ENCODE measurements at regions not wholly inside any gene's neighbourhood (a gene's known extent, or its start where the extent isn't known, plus 50 kb on each side); places are given as distances from the start of the nearest gene placed in this dataset.
A peak's percentile ranks its signal among the peaks of the same experiment; 100 is the strongest.

GRCh38 chr14:71618716-71619115, 313.5 kb upstream of the RGS6 start:
- 88 to 100% methylated on average over 3 to 4 of the region's 5 CpGs for WGBS, 2 experiments (ENCODE audit: insufficient coverage in 2 of 2)
- Histone ChIP-seq H3K27ac (ENCODE audit: low read depth, low read length, severe bottlenecking) (no peak overlapping the region), H3K9me3 (ENCODE audit: control insufficient read depth, low read length) (no peaks in the 10 kb centered on the region), H3K4me1 (ENCODE audit: control insufficient read depth, insufficient read depth, low read length, poor library complexity, severe bottlenecking) (peaks cover 16% of the 10 kb centered on the region), H3K36me3 (ENCODE audit: control insufficient read depth, insufficient read depth, low read length) (peaks cover 4% of the 10 kb centered on the region), H3K4me3 (ENCODE audit: extremely low read depth, insufficient read depth, low read length, poor library complexity, severe bottlenecking) (no peak overlapping the region)

- Histone ChIP-seq H3K36me3 (ENCODE audit: control insufficient read depth, insufficient read depth, low read length) (peaks cover 4% of the 10 kb centered on the region), H3K9me3 (ENCODE audit: control insufficient read depth, low read length) (no peaks in the 10 kb centered on the region), H3K4me3 (ENCODE audit: extremely low read depth, insufficient read depth, low read length, poor library complexity, severe bottlenecking) (no peak overlapping the region), H3K27ac (ENCODE audit: low read depth, low read length, severe bottlenecking) (no peak overlapping the region), H3K4me1 (ENCODE audit: control insufficient read depth, insufficient read depth, low read length, poor library complexity, severe bottlenecking) (peaks cover 16% of the 10 kb centered on the region)
- WGBS, 2 experiments (ENCODE audit: insufficient coverage in 2 of 2), result 88% methylated on average over 2 of the region's 3 CpGs; no CpG with 5 or more reads in 1 of the 2 experiments
Measured at GRCh38 chr14:71619472-71619871, 312.8 kb upstream of the RGS6 start.

- peaks cover 16% of the 10 kb centered on the region for H3K4me1 ChIP-seq (ENCODE audit: control insufficient read depth, insufficient read depth, low read length, poor library complexity, severe bottlenecking)
- no peak overlapping the region for H3K4me3 ChIP-seq (ENCODE audit: extremely low read depth, insufficient read depth, low read length, poor library complexity, severe bottlenecking)
- no peaks in the 10 kb centered on the region for H3K9me3 ChIP-seq (ENCODE audit: control insufficient read depth, low read length)
- 87 to 91% methylated on average over 2 of the region's 2 CpGs for WGBS, 2 experiments (ENCODE audit: insufficient coverage in 2 of 2)
- peak overlapping the region; percentile 55 for H3K27ac ChIP-seq (ENCODE audit: low read depth, low read length, severe bottlenecking)
- peaks cover 7% of the 10 kb centered on the region for H3K36me3 ChIP-seq (ENCODE audit: control insufficient read depth, insufficient read depth, low read length)
Measured at GRCh38 chr14:71620401-71620800, 311.8 kb upstream of the RGS6 start.

- 85 to 89% methylated on average over 3 to 4 of the region's 4 CpGs for WGBS, 2 experiments (ENCODE audit: insufficient coverage in 2 of 2)
- no peaks in the 10 kb centered on the region for H3K9me3 ChIP-seq (ENCODE audit: control insufficient read depth, low read length)
- no peak overlapping the region for H3K4me3 ChIP-seq (ENCODE audit: extremely low read depth, insufficient read depth, low read length, poor library complexity, severe bottlenecking)
- H3K36me3 ChIP-seq (ENCODE audit: control insufficient read depth, insufficient read depth, low read length), result peaks cover 7% of the 10 kb centered on the region
- peaks cover 16% of the 10 kb centered on the region for H3K4me1 ChIP-seq (ENCODE audit: control insufficient read depth, insufficient read depth, low read length, poor library complexity, severe bottlenecking)
- H3K27ac ChIP-seq (ENCODE audit: low read depth, low read length, severe bottlenecking), result no peak overlapping the region
Measured at GRCh38 chr14:71621276-71621675, 311.0 kb upstream of the RGS6 start.

- no peak overlapping the region for H3K27ac ChIP-seq (ENCODE audit: low read depth, low read length, severe bottlenecking)
- 100% methylated on average over 1 of the region's 4 CpGs; no CpG with 5 or more reads in 1 of the 2 experiments for WGBS, 2 experiments (ENCODE audit: insufficient coverage in 2 of 2)
- H3K4me1 ChIP-seq (ENCODE audit: control insufficient read depth, insufficient read depth, low read length, poor library complexity, severe bottlenecking), result peaks cover 16% of the 10 kb centered on the region
- no peak overlapping the region for H3K4me3 ChIP-seq (ENCODE audit: extremely low read depth, insufficient read depth, low read length, poor library complexity, severe bottlenecking)
- peaks cover 7% of the 10 kb centered on the region for H3K36me3 ChIP-seq (ENCODE audit: control insufficient read depth, insufficient read depth, low read length)
- no peaks in the 10 kb centered on the region for H3K9me3 ChIP-seq (ENCODE audit: control insufficient read depth, low read length)
Measured at GRCh38 chr14:71621980-71622605, 310.1 kb upstream of the RGS6 start.

- Histone ChIP-seq H3K36me3 (ENCODE audit: control insufficient read depth, insufficient read depth, low read length) (peaks cover 7% of the 10 kb centered on the region), H3K4me3 (ENCODE audit: extremely low read depth, insufficient read depth, low read length, poor library complexity, severe bottlenecking) (no peak overlapping the region), H3K27ac (ENCODE audit: low read depth, low read length, severe bottlenecking) (no peak overlapping the region), H3K9me3 (ENCODE audit: control insufficient read depth, low read length) (no peaks in the 10 kb centered on the region), H3K4me1 (ENCODE audit: control insufficient read depth, insufficient read depth, low read length, poor library complexity, severe bottlenecking) (peaks cover 16% of the 10 kb centered on the region)
- WGBS, 2 experiments (ENCODE audit: insufficient coverage in 2 of 2), result 83 to 94% methylated on average over 2 to 6 of the region's 8 CpGs
Measured at GRCh38 chr14:71623939-71624338, 308.3 kb upstream of the RGS6 start.

- WGBS, 2 experiments (ENCODE audit: insufficient coverage in 2 of 2), result 92 to 96% methylated on average over 5 to 6 of the region's 6 CpGs
Measured at GRCh38 chr14:71625175-71625574, 307.1 kb upstream of the RGS6 start.

GRCh38 chr14:71625891-71626701, 306.1 kb upstream of the RGS6 start:
- 100% methylated on average over 2 of the region's 6 CpGs; no CpG with 5 or more reads in 1 of the 2 experiments for WGBS, 2 experiments (ENCODE audit: insufficient coverage in 2 of 2)
- Histone ChIP-seq H3K9me3 (ENCODE audit: control insufficient read depth, low read length) (no peaks in the 10 kb centered on the region), H3K36me3 (ENCODE audit: control insufficient read depth, insufficient read depth, low read length) (peaks cover 4% of the 10 kb centered on the region)

More at GRCh38 chr14:71625175-71625574, 307.1 kb upstream of the RGS6 start:
- Histone ChIP-seq H3K4me1 (ENCODE audit: control insufficient read depth, insufficient read depth, low read length, poor library complexity, severe bottlenecking) (peaks cover 16% of the 10 kb centered on the region), H3K9me3 (ENCODE audit: control insufficient read depth, low read length) (no peaks in the 10 kb centered on the region), H3K27ac (ENCODE audit: low read depth, low read length, severe bottlenecking) (no peak overlapping the region), H3K36me3 (ENCODE audit: control insufficient read depth, insufficient read depth, low read length) (peaks cover 4% of the 10 kb centered on the region), H3K4me3 (ENCODE audit: extremely low read depth, insufficient read depth, low read length, poor library complexity, severe bottlenecking) (no peak overlapping the region)

GRCh38 chr14:71628433-71628832, 303.8 kb upstream of the RGS6 start:
- no peaks in the 10 kb centered on the region for H3K9me3 ChIP-seq (ENCODE audit: control insufficient read depth, low read length)
- no peaks in the 10 kb centered on the region for H3K4me1 ChIP-seq (ENCODE audit: control insufficient read depth, insufficient read depth, low read length, poor library complexity, severe bottlenecking)
- no peak overlapping the region for H3K27ac ChIP-seq (ENCODE audit: low read depth, low read length, severe bottlenecking)
- peaks cover 4% of the 10 kb centered on the region for H3K36me3 ChIP-seq (ENCODE audit: control insufficient read depth, insufficient read depth, low read length)
- no peak overlapping the region for H3K4me3 ChIP-seq (ENCODE audit: extremely low read depth, insufficient read depth, low read length, poor library complexity, severe bottlenecking)

More at GRCh38 chr14:71625891-71626701, 306.1 kb upstream of the RGS6 start:
- Histone ChIP-seq H3K27ac (ENCODE audit: low read depth, low read length, severe bottlenecking) (no peak overlapping the region), H3K4me1 (ENCODE audit: control insufficient read depth, insufficient read depth, low read length, poor library complexity, severe bottlenecking) (peaks cover 9% of the 10 kb centered on the region), H3K4me3 (ENCODE audit: extremely low read depth, insufficient read depth, low read length, poor library complexity, severe bottlenecking) (no peak overlapping the region)

- H3K27ac ChIP-seq (ENCODE audit: low read depth, low read length, severe bottlenecking), result no peak overlapping the region
Measured at GRCh38 chr14:71629250-71629649, 303.0 kb upstream of the RGS6 start.

More at GRCh38 chr14:71629250-71629649, 303.0 kb upstream of the RGS6 start:
- 100% methylated on average over 1 of the region's 1 CpG; no CpG with 5 or more reads in 1 of the 2 experiments for WGBS, 2 experiments (ENCODE audit: insufficient coverage in 2 of 2)
- H3K36me3 ChIP-seq (ENCODE audit: control insufficient read depth, insufficient read depth, low read length), result peaks cover 4% of the 10 kb centered on the region
- no peaks in the 10 kb centered on the region for H3K4me1 ChIP-seq (ENCODE audit: control insufficient read depth, insufficient read depth, low read length, poor library complexity, severe bottlenecking)
- no peak overlapping the region for H3K4me3 ChIP-seq (ENCODE audit: extremely low read depth, insufficient read depth, low read length, poor library complexity, severe bottlenecking)
- H3K9me3 ChIP-seq (ENCODE audit: control insufficient read depth, low read length), result no peaks in the 10 kb centered on the region

All from mesodermal cell (in vitro differentiated cells).